Activated CD4-positive, alpha-beta T cell treated with anti-CD3 and anti-CD28 coated beads, Interleukin-2, Interleukin-6, amounts not matched to agents 100 ng/mL and 50 ng/mL, durations not matched to agents 16 hours and 8 hours (primary cell): ENCODE measurements at regions not wholly inside any gene's neighbourhood (a gene's known extent, or its start where the extent isn't known, plus 50 kb on each side); places are given as distances from the start of the nearest gene placed in this dataset.
"Not testable (repeated sequence)": the region's sequence is repeated elsewhere in the genome, so short reads cannot be mapped to it uniquely, and the experiment has no call there.

Experiments
- DNase-seq: peaks from one replicate; pipeline ENCODE4 v3.0.0-alpha.2; 2020

DNA sequence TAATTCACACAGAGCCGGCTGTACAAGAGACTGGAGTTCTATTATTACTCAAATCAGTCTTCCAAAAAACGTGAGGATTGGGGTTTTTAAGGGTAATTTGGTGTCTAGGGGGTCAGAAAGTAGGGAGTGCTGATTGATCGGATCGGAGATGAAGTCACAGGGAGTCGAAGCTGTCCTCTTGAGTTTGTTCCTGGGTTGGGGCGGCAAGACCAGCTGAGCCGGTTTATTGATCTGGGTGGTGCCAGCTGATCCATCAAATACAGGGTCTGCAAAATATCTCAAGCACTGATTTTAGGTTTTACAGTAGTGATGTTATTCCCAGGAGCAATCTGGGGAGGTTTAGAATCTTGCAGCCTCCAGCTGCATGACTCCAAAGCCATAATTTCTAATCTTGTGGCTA, 262.7 kb downstream of the KCNRG start:
- DNase-seq, result no peak

DNA sequence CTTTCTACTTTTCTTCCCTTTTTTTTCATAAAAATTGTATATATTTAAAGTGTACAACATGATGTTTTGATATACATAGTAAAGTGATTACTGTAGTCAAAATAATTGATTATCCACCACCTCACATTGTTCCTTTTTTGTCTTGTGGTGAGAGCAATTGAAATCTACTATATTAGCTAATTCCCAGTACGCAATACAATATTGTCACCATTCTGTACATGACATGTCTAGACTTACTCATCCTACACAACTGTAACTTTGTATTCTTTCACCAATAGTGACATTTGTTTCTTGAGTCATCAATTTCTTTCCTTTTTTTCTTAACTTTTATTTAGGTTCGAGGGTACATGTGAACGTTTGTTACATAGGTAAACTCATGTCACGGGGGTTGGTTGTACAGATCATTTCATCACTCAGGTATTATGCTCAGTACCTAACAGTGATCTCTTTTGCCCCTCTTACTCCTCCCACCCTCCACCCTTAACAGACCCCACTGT, 265.2 kb downstream of the KCNRG start:
- DNase-seq, result no peak

DNA sequence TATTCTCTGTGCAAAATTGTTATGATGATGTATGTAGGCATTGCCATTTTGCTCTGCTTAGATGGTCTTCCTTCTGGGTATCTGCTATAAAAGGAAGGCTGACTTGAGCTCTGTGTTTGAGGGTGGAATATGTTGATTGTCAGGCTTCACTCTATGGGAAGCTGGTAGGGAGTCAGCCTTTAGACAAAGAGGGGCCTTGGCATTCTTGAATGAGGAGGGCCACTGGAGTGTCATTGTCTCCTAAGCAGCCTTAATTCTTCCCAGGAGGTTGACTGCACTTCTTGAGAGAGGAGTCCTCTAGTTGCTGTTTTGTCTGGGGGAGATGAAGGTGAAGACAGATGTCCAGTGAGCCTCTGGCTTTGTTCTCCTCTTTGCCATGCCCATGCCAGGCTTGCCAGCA, 266.8 kb downstream of the KCNRG start:
- no peak for DNase-seq

DNA sequence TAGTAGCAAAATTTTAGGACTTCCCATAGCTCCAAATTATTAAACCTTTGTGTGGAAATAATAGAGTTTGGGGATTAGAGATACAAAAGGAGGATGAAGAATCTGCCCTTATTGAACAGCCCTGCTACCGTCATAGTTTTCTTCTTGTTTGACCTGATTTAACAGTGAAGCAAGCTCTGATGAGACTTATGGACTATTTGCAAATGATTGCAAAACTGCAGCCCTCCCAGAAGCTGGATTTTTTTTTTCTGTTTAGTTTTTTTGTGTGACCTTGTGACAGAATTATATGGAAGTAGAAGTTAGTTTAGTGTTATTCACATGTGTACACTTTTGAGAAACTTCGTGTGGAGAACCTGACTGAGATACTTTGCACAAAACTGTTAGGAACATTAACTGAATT, 267.8 kb downstream of the KCNRG start:
- no peak for DNase-seq

DNA sequence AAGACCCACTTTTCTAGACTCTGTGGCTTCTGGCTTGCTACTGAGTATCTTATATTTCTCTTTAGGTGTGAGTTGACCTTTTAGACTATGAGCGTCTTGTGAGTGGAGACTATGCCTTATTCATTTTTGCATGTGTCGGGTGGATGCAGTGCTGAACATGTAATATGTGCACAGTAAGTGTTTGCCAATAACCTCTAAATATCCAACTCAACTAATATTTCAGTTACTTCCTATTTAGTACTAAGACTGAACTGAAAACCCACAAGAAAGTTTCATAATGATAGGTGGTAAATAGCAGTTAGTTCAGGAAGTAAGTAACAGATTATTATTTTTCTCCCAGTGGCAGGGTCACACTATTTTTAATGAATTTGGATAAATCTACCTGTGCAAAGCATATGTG, 269.3 kb downstream of the KCNRG start:
- DNase-seq, result peak; percentile 13

DNA sequence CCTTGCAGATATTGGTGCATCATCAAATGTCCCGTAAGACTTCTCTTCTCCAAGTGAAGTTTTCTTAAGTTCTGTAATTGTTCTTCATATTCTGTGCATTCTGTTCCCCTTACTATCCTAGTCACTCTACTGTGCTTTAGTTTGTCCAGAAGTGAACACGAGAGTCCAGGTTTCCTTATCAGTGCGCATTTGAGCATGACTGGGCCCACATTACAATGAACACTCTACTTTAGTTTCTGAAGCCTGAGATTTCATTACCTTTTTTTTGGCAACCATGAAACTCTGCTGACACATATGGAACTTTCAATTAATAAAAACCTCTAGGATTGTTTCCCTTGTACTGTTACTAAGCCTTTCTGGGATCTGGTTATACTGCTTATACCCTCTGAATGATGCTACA, 270.0 kb downstream of the KCNRG start:
- DNase-seq, result no peak

DNA sequence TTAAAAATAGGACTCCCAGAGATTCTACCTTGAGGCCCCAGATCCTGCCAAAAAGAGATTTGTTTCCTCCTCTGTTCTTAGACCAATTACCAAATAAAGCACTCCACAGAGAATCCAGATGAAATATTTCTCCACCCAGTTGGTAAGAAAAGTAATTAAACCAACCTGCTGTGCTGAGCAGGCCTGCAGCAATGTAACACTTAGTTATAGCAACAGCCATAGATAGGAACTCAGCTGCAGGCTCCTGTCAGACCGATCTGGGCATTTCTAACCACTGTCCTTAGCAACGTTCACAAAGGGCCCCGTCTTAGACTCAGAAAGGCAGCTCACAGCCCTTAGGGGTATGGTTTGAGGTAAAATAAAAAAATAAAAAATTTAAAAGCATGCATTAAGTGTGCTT, 271.1 kb downstream of the KCNRG start:
- DNase-seq, result no peak

DNA sequence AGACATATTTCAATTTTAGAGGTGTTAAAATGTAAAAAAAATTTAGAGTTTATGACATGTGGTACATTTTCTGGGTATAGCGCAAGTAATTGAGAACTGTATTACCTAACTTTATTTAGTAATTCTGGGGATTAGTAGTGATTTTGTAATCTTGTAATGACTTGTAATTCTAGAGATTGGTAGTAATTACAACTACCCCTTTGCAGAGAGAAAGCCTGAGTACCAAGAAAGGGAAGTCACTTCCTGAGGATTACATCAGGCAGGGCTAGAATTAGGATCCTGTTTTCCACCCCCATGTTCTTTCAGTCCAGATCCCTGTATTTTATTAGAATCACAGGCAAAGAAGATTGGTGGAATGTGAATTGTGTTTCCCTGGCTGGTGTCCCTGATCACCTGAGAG, 274.9 kb downstream of the KCNRG start:
- peak; percentile 2 for DNase-seq

DNA sequence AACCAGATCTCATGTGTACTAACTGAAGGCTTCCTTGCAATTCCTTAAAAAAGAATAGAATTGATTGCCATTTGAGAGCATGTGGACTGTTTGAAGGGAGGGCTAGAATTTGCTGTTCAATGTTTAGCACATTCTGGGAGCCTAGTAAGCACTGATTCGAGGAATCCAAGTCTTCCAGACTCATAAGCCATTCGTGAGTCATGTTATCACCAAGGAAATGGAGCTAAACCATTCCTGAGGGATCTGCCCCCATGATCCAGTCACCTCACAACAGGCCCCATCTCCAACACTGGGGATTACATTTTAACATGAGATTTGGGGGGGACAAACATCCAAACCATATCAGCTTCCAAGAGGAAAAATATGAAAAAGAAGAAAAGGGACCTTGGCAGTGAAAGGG, 276.4 kb downstream of the KCNRG start:
- DNase-seq, result no peak

DNA sequence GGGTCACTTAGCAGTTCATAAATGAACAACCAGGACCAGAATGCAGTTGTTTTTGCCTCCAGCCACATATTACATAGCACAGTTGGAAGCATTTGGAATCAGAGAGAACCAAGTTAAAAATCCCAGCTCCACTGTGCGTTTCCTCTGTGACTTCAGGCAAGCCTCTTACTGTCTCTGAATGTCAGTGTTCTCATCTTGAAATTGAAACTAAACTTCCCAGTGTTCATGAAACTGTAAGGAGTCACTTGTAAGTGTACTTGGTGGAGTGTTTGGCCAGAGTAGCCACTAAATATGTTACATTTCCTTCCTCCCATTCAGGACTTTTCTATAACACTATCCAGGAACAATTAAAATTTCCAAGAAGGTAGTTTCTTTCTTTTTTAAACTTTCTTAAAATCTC, 276.8 kb downstream of the KCNRG start:
- DNase-seq, result no peak

DNA sequence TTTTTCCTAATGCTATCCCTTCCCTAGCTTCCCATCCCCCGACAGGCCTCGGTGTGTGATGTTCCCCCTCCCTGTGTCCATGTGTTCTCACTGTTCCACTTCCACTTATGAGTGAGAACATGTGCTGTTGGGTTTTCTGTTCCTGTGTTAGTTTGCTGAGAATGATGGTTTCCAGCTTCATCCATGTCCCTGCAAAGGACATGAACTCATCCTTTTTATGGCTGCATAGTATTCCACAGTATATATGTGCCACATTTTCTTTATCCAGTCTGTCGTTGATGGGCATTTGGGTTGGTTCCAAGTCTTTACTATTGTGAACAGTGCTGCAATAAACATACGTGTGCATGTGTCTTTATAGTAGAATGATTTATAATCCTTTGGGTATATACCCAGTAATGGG, 279.2 kb downstream of the KCNRG start:
- not testable (repeated sequence) for DNase-seq

DNA sequence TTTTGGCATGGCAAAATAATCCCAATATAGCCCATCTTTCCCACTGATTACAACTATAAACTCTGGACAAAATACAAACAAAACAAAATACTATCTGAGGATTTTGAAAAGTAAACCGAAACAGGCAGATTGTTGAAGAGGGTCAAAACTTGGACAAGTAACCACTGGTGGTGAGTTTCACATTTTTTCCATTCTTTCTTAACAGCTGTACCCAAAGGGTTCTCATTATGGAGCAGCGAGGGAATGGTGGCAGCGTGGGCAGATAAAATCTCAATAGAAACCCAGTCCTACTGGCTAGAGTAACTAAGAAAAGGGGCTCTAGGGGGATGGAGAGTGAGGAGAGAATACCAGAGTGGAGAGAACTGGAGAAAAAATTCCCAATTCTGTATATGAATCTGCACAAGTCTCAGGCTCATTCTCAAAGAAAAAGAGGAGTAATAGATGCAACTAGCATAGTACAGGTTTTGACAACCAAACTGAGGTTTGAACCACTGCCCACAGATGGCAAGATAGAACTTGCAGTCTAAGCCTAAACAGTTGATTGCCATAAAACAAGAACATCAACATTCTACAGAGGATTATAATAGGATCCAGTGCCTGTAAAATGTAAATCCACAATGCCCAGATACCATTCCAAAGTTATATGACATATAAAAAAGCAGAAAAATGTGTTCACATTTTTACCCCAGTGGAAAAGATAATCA, 284.5 kb downstream of the KCNRG start:
- no peak for DNase-seq

DNA sequence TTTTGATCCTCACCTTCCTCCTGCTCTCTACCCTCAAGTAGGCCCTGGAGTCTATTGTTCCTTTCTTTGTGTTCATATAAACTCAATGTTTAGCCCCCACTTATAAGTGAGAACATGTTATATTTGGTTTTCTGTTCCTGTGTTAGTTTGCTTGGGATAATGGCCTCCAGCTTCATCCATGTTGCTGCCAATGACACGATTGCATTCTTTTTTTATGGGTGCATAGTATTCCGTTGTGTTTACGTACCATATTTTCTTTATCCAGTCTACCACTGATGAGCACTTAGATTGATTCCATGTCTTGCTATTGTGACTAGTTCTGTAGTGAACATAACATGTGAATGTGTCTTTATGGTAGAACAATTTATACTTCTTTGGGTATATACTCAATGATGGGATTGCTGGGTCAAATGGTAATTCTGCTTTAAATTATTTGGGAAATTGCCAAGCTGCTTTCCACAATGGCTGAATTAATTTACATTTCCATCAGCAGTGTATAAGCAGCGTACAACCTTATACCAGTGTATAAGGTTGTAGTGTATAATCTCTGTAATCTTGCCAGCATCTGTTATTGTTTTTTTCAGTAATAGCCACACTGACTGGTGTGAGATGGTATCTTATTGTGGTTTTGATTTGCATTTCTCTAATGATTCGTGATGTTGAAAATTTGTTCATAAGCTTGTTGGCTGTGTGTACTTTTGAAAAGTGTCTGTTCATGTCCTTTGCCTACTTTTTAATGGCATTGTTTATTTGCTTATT, 288.9 kb downstream of the KCNRG start:
- DNase-seq, result no peak

DNA sequence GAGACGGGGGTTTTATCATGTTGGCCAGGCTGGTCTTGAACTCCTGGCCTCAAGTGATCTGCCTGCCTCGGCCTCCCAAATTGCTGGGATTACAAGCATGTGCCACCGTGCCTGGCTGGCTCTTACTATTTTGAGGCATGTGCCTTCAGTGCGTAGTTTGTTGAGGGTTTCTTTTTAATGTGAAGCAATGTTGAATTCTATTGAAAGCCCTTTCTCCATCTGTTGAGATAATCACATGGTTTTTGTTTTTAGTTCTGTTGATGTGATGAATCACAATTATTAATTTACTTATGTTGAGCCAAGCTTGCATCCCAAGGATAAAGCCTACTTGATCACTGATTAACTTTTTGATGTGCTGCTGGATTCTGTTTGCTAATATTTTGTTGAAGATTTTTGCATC, 290.9 kb downstream of the KCNRG start:
- DNase-seq, result no peak

DNA sequence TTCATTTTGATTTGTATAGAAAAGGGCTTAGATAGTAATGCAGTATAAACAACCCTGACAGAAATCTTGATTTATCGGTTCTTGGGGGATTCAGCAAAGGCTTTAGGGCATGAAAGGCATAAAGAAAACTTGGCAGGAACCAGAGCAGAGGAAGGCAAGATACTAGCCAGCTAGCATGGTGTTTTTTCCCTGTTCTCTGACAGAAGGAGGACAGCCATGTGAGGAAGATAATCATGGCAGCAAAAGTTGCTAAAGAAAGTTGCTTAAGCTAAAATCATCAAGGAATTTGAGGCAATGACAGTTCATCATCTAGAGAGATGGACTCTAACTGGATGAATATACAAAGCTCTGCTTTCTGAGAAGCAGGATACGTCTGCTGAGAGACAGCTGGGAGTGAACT, 294.1 kb downstream of the KCNRG start:
- DNase-seq, result no peak

DNA sequence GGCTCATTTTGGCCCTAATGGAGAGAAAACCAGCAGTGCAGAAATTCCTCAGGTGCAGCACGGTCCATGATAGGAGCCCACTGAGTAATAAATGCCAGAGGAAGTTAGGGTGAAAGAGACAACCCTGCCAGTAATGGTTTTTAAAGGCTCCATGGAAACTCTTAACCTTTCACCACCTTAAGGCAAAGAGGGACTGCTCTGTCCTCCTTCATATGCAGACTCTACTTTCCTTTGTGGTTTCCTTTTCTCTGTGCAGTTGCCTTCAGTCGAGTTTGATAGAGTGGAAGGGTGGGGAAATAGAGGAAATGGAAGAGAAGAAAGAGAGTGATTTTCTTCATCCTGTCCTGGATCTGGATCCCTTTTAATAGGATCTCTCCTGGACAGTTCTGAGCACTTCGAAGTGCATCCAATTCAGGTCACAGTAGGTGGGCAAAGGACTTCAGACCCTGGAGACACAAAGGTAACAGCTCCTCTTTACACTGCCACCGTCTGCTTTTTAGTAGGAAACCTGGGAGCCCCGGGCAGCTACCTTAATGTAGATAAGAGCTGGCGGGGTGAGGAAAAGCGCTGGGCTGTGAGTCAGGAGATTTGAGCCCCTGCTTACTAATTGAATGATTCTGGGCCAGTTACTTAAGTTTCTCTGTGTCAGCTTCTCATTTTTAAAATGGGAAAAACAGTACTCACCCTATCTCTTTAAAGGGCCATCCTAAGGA, 294.8 kb downstream of the KCNRG start:
- DNase-seq, result no peak

DNA sequence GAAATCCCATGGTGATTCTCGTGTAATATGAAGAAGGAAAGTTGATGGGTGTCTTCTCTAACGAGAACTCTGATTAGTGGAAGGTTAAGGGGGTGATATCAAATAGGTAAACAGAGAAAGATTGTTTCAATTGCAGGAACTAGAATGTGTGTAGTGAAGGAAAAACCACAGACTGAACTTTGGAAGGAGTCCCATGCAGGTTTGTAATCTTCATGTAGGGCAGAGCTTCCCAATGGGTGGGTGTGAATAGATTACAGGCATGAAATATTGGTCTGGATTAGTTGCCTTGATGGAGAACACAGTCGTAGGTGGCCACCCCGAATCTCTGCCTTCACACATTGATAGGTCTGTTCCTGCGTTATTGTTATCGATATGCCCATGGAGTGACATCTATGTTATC, 295.5 kb downstream of the KCNRG start:
- DNase-seq, result no peak

DNA sequence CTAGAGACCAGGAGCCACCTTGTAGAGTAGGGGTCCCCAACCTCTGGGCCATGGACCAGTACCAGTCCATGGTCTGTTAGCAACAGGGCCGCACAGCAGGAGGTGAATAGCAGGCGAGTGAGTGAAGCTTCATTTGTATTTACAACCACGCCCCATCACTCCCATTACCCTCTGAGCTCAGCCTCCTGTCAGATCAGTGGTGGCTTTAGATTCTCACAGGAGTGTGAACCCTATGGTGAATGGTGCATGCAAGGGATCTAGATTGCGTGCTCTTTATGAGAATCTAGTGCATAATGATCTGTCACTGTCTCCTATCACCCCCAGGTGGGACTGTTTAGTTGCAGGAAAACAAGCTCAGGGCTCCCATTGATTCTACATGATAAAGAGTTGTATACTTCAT, 303.6 kb downstream of the KCNRG start:
- DNase-seq, result no peak

DNA sequence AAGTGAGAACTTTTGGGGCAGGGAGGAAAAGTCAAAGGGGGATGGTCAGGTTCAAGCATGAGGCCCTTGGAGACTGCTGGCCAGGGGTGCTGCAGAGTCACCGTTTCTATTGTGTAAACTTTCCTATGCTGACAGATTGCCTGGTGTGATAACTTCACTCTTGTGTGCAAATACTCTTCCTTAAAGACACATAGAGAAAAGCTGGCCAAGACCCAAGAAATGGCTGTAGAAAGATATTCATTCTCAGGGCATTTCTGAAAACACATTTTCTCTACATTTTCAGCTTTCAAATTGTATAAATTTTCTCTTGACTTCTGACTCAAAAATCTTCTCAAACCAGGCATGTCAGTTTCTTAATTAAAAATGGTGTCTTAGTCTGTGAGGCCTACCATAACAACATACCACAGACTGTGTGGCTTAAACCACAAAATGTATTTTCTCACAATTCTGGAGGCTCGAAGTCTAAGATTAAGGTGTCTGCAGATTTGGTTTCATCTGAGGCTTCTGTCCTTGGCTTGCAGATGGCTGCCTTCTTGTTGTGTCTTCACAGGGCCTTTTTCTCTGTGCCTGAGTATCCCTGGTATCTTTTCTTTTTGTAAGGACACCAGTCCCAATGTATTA, 304.5 kb downstream of the KCNRG start:
- DNase-seq, result no peak

DNA sequence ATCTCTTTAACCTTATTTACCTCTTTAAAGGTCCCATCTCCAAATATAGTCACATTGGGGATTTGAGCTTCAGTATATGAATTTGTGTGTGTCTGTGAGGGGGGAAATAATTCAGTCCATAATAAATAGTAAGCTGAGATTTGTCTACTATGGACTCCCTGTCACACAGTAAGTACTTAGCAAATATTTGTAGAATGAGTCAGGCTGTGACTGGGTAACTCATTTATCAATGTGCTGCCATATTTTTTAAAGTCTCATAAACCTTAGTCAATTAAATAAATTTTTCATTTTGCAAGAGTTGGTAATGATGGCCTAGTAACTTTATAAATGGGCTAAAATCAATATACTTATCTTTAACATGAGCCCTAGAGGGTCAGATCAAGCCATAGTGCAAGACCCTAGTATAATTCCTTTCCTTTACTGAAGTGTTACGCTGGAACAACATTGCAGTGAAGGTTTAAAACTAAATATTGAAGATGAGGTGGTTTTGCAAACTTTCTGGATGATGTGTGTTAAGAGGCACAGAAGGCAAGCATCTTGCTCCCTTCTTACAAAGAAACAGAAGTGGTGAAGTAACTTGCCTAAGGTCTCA, 305.1 kb downstream of the KCNRG start:
- DNase-seq, result no peak

DNA sequence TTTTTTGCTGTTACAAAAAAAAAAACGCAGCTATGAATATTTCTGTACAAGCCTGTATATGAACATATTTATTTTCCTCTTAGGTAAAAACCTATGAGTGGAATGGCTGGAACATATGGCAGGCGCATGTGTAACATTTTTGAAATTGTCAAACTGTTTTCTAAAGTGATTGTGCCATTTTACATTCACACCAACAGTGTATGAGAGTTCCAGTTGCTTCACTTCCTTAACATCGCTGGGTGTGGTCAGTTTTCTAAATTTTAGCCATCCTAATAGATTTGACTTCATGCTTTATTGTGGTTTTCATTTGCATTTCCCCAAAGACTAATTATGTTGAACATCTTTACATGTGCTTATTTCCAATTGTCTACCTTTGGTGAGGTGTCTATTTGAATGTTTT, 306.8 kb downstream of the KCNRG start:
- no peak for DNase-seq

DNA sequence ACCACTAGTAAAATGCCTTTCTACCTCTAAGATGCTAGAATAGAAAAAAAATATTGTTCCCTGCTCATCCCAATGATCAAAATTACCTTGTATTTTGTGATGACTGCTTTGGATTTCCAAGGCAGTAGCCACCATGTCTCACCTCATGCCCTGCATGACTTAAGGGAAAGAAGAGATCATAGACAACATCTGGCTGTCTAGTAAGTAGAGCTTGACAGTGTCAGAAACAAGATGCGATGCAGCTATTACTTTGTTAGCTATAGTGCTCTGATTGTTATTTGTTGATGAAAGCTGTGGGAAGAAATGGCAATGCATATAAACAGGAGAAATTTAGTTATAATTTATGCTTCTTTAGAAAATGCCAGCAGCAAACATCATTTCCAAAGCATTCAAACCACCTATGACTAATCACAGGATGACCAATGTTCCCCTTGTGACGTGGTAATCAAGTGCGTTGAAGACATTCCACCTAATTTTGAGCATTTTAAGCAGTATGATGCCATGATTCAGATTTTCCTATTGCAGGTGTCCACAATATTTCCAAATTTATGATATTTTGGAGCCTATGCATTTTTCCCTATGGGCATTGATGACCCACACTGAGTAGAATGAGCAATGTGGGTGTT, 308.3 kb downstream of the KCNRG start:
- DNase-seq, result no peak

DNA sequence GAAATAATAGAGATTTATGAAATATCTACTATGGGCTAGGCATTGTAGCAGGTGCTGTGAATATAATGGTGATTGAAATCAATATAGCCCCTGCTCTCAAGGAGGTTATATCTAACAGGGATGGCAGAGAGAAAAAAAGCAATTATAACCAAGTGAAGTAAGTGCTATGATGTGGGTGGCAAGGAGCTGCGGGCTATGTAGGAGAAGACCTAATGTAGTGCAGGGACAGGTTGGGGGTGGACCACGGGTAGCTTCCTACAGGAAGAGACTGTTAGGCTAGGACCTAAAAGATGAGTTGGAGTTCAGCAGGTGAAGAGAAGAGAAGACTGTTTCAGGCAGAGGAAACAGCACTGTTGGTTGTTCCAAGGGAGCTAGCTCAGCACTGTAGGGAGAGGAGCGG, 311.0 kb downstream of the KCNRG start:
- DNase-seq, result no peak
